Fibroblast of pulmonary artery (primary cell): ENCODE measurements at regions not wholly inside any gene's neighbourhood (a gene's known extent, or its start where the extent isn't known, plus 50 kb on each side); places are given as distances from the start of the nearest gene placed in this dataset.
"Not testable (repeated sequence)": the region's sequence is repeated elsewhere in the genome, so short reads cannot be mapped to it uniquely, and the experiment has no call there.

ENCODE experiments used
- DNase-seq: peaks from one replicate; pipeline ENCODE4 v3.0.0-alpha.2; 2010; ENCODE audit warnings: low read depth
- H3K4me3 ChIP-seq: replicated peaks from 2 replicates; pipeline ENCODE4 v1.5.1; 2011; ENCODE audit warnings: low read depth, mild to moderate bottlenecking, control low read depth, low read length, moderate library complexity
- CTCF ChIP-seq: IDR thresholded peaks from 2 replicates; pipeline ENCODE4 v1.5.1; 2011; ENCODE audit warnings: mild to moderate bottlenecking, control low read depth, low read length, inconsistent platforms; ENCODE audit errors: missing control alignments

- H3K4me3 ChIP-seq, result no peak overlapping the region
- DNase-seq, result no peak
- TF ChIP-seq CTCF, result no peak
Observed at GRCh38 chr2:83002706-83003105, 1456.4 kb downstream of the SUCLG1 start.

- no peak for DNase-seq
- no peak for TF ChIP-seq CTCF
- no peak overlapping the region for H3K4me3 ChIP-seq
Observed at GRCh38 chr2:82998781-82999180, 1460.3 kb downstream of the SUCLG1 start.

GRCh38 chr2:82996217-82996616, 1462.9 kb downstream of the SUCLG1 start:
- H3K4me3 ChIP-seq, result no peak overlapping the region
- TF ChIP-seq CTCF, result no peak
- DNase-seq, result no peak

GRCh38 chr2:82994151-82994550, 1464.9 kb downstream of the SUCLG1 start:
- TF ChIP-seq CTCF, result no peak
- no peak overlapping the region for H3K4me3 ChIP-seq
- DNase-seq, result no peak

GRCh38 chr2:82993609-82994008, 1465.5 kb downstream of the SUCLG1 start:
- no peak for DNase-seq
- TF ChIP-seq CTCF, result no peak
- no peak overlapping the region for H3K4me3 ChIP-seq

- no peak for TF ChIP-seq CTCF
- no peak for DNase-seq
- no peak overlapping the region for H3K4me3 ChIP-seq
Observed at GRCh38 chr2:82992968-82993367, 1466.1 kb downstream of the SUCLG1 start.

- DNase-seq, H3K4me3 ChIP-seq: not testable (repeated sequence)
Observed at GRCh38 chr2:82987706-82988105, 1471.4 kb downstream of the SUCLG1 start.

- TF ChIP-seq CTCF, result no peak
- no peak overlapping the region for H3K4me3 ChIP-seq
- DNase-seq, result no peak
Observed at GRCh38 chr2:82986899-82987298, 1472.2 kb downstream of the SUCLG1 start.
